T-helper 17 cell (primary cell): ENCODE measurements at regions not wholly inside any gene's neighbourhood (a gene's known extent, or its start where the extent isn't known, plus 50 kb on each side); places are given as distances from the start of the nearest gene placed in this dataset.
A peak's percentile ranks its signal among the peaks of the same experiment; 100 is the strongest.
"Not testable (repeated sequence)": the region's sequence is repeated elsewhere in the genome, so short reads cannot be mapped to it uniquely, and the experiment has no call there.

Experiments
- ATAC-seq: fragments of 150-1000 bp; cut with Tn5 transposase; 2 replicates; pipeline ENCODE4 v1.10.0; 2021; ENCODE audit warnings: mild to moderate bottlenecking, moderate library complexity
- DNase-seq, 3 donors: peaks; one replicate each; pipeline versions ENCODE4 v3.0.0 to v3.0.0-alpha.2; 2020 to 2021
- H3K9me3 ChIP-seq: one replicate; pipeline ENCODE4 v1.7.0; 2013; ENCODE audit warnings: low read length, mild to moderate bottlenecking; ENCODE audit not compliant: control insufficient read depth, poor library complexity, severe bottlenecking
- H3K27ac Mint-ChIP-seq: one replicate; pipeline ENCODE4 v1.8.0; 2022; ENCODE audit warnings: mild to moderate bottlenecking, moderate library complexity, mixed read lengths
- H3K27me3 Mint-ChIP-seq: one replicate; pipeline ENCODE4 v1.8.0; 2022; ENCODE audit warnings: mixed read lengths
- H3K36me3 Mint-ChIP-seq: one replicate; pipeline ENCODE4 v1.8.0; 2022; ENCODE audit warnings: low read depth, mixed read lengths
- H3K4me1 Mint-ChIP-seq: one replicate; pipeline ENCODE4 v1.8.0; 2022; ENCODE audit warnings: mild to moderate bottlenecking, mixed read lengths
- H3K4me3 Mint-ChIP-seq: one replicate; pipeline ENCODE4 v1.8.0; 2022; ENCODE audit warnings: mild to moderate bottlenecking, moderate library complexity, mixed read lengths

DNA sequence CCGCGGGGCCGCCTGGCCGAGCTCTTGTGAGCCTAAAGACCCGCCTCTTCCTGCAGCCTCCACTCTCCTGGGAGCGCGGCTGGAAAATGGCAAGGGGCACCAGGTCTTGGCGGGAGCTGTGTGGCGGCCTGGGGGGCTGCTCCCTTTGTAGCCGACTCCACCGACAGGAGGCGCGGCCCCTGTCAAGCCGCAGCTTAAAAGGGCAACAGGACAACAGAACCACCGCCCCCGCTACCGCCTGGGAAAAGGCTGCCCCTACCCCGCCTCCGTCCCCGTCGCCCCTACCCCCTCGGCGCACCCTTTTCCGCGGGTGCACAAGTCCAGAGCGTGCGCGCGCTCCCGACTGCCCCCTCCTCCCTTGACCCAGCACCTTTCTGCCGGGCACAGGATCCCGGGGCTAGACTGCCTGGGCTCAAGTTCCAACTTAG is 60.3 kb downstream of the GOLGA8K start:
- peak; percentile 18 for ATAC-seq
- H3K9me3 ChIP-seq, H3K4me1 Mint-ChIP-seq, H3K27me3 Mint-ChIP-seq, H3K27ac Mint-ChIP-seq, H3K36me3 Mint-ChIP-seq: not testable (repeated sequence)
- H3K4me3 Mint-ChIP-seq, result peak overlapping the region; percentile 19
- DNase-seq, result peak in 1 of 3 donors; percentile 7

DNA sequence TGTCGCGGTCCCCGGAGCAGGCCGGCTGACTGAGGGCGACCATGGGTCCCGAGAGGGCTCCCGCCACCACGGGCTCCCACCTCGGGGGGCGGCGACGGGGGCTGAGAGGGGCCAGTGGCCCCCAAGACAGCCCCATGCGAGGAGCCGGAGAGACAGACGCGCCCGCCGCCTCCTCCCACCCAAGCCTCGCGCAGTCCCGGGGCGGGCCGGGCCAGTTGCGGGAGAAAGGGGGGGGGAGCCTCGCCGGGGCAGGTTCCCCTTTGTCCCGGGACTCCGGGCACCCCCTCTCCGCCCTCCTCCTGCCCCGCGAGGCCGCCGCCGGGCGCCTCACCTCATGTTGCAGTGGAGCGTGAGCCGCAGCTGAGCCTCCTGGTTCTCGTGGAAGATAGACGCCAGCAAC is 60.8 kb downstream of the GOLGA8K start:
- H3K4me1 Mint-ChIP-seq, H3K4me3 Mint-ChIP-seq, H3K36me3 Mint-ChIP-seq, H3K27me3 Mint-ChIP-seq, H3K27ac Mint-ChIP-seq, H3K9me3 ChIP-seq, DNase-seq: not testable (repeated sequence)
- peak; percentile 14 for ATAC-seq

DNA sequence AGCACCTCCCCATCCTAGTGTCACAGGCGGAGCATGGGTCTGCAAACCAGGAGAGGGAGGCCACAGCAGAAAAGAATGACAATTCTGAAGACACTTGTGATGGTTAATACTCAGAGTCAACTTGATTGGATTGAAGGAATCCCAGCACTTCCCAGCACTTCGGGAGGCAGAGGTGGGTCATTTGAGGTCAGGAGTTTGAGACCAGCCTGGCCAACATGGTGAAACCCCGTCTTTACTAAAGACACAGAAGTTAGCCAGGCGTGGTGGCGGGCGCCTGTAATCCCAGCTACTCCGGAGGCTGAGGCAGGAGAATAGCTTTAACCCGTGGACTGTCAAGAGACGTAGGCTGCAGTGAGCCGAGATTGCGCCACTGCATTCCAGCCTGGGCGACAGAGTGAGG is 61.6 kb downstream of the GOLGA8K start:
- H3K27ac Mint-ChIP-seq, DNase-seq, H3K27me3 Mint-ChIP-seq, H3K4me1 Mint-ChIP-seq, ATAC-seq, H3K9me3 ChIP-seq, H3K36me3 Mint-ChIP-seq, H3K4me3 Mint-ChIP-seq: not testable (repeated sequence)

DNA sequence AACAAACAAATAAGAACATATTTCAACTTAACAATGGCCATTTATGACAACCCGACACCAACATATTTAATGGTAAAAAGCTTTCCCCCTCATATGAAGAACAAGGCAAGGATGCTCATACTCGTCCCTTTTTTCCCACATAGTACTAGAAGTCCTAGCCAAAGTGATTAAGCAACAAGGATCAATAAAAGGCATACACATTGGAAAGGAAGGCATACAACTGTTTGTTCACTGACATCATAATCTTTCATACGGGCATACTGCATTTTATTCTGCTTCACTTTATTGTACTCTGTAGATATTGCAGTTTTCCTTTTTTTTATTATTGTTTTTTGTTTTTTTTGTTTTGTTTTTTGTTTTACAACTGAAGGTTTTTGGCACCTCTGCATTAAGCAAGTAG is 66.3 kb downstream of the GOLGA8K start:
- H3K4me3 Mint-ChIP-seq, ATAC-seq, H3K36me3 Mint-ChIP-seq, DNase-seq, H3K27me3 Mint-ChIP-seq, H3K27ac Mint-ChIP-seq, H3K9me3 ChIP-seq, H3K4me1 Mint-ChIP-seq: not testable (repeated sequence)

DNA sequence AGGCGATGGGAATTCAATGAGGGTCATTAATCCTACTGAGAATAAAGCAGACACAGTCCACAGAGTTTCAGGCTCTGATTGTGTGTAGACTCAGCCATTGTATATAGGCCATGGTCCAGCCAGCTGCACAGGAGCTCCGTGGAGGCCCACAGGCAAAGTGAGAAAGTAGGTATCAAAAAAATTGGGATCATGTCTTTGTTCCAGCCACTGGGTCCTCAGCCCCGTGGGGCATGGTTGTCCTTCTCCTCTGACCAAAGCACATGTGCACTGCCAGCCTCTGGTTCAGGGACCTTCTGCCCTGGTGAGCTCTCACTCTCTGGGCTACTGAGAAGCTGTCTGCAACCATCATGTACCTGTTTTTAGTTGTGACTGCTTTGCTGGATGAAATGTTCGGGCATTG is 79.7 kb downstream of the GOLGA8K start:
- DNase-seq, ATAC-seq, H3K4me1 Mint-ChIP-seq, H3K36me3 Mint-ChIP-seq, H3K27ac Mint-ChIP-seq, H3K27me3 Mint-ChIP-seq, H3K9me3 ChIP-seq, H3K4me3 Mint-ChIP-seq: not testable (repeated sequence)

DNA sequence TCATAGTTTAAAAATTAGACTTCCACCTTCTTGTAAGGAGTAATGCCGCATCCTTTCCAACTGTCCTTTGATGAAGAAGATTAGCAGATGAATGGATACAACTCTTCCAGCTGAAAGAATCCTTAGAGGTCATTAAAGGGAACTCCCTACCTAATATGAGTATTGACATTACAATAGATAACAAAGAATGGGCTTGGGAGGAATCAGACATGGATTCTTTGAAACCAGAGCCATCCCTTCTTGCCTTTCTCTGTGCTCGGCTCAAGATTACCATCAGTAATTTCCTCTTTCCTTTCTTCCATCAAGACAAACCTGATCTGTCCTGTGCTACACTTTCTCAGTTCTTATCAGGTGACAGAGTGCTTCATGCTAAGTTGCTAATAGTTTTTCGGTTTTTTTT is 83.8 kb downstream of the GOLGA8K start:
- not testable (repeated sequence) for H3K27ac Mint-ChIP-seq, DNase-seq, H3K4me1 Mint-ChIP-seq, H3K27me3 Mint-ChIP-seq, H3K9me3 ChIP-seq, H3K36me3 Mint-ChIP-seq, ATAC-seq, H3K4me3 Mint-ChIP-seq

DNA sequence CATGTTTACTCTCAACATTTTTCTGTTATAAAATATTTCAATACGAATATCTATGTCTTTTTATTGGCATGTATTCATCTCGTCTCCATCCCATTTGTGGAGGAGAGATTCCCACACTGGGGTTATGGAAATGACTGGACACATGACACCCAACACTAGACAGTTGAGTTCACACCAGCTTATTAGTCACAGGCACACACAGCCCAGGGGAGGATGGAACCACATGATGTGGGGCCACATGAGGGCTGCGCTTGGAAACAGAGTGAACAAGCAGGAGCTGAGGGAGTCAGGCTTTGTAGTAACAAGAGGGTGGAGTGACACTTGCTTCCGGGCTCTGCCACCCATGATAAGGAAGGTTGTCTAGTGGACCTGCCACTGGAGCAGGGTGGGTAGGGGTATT is 86.6 kb downstream of the GOLGA8K start:
- H3K27ac Mint-ChIP-seq, H3K9me3 ChIP-seq, H3K4me1 Mint-ChIP-seq, H3K27me3 Mint-ChIP-seq, DNase-seq, ATAC-seq, H3K36me3 Mint-ChIP-seq, H3K4me3 Mint-ChIP-seq: not testable (repeated sequence)

DNA sequence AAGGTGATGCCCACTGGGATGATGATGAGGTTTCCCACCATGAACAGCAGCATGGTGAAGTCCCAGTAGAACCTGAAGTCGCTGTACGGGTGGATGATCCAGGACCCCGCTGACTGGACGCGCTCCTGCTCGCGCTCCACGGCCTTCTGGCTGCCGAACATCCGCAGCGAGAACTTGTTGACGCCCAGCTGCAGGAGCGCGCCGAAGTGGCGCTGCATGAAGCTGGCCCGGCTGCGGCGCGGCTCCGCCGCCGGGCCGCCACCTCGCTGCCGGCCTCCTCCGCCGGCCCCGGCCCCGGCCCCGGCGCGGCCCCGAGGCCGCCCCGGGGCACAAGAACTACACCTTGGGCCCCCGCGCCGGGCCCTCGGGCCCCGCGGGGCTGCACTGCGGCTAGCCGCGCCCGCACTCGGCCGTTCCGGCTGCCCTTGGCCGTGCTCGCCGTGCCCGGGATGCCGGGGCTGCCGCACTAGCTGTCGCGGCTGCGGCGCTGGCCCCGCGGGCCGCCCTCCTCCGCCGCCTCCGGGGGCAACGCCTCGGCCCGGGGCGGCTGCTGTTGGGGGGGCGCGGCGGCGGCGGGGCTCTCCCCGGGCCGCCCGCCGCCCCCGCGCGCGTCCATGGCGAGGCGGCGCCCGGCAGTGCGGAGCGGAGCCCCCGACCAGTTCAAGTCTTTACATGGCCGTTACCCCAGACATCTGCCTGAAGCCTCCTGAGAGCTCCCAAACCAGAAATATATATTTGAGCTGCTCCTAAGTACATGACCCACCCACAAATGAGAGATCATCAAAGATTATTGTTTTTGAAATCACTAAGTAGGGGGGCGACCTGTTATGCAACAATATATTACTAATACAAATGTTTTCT is 87.8 kb downstream of the GOLGA8K start:
- H3K9me3 ChIP-seq, H3K36me3 Mint-ChIP-seq, H3K27ac Mint-ChIP-seq, H3K27me3 Mint-ChIP-seq, H3K4me1 Mint-ChIP-seq, DNase-seq, H3K4me3 Mint-ChIP-seq: not testable (repeated sequence)
- peak; percentile 52 for ATAC-seq

DNA sequence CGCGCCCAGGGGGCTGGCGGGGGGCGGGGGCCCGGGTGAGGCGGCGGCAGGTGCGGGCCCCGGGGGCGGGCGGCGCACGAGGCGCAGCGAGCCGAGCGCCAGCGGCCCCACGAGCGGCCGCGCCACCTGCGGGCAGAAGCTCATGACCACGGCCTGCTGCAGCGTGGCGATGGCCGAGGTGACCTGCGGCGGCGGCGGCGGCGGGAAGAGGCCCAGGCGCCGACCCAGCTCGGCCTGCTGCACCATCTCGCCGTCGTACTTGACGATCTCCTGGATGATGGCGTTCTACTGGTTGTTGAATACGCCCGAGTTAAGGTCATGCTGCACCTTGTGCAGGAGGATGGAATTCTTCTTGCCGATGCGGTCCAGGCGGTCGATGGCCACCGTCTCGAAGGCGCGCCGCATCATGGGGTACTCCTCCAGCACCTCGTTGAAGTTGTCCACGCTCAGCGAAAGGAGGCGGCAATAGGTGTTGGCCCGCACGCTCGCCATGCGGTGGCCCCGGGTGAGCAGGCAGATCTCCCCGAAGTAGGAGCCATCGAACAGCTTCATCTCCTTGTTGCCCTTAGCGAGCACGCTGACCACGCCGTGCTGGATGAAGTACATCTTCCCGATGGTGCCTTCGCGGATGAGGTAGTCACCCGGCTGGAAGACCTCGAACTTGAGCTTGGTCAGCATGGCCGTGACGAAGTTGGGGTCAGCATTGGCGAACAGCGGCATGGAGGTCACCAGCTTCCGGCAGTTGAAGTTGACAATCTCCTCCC is 89.5 kb downstream of the GOLGA8K start:
- H3K27me3 Mint-ChIP-seq, H3K4me3 Mint-ChIP-seq, ATAC-seq, H3K27ac Mint-ChIP-seq, DNase-seq, H3K4me1 Mint-ChIP-seq, H3K9me3 ChIP-seq, H3K36me3 Mint-ChIP-seq: not testable (repeated sequence)

DNA sequence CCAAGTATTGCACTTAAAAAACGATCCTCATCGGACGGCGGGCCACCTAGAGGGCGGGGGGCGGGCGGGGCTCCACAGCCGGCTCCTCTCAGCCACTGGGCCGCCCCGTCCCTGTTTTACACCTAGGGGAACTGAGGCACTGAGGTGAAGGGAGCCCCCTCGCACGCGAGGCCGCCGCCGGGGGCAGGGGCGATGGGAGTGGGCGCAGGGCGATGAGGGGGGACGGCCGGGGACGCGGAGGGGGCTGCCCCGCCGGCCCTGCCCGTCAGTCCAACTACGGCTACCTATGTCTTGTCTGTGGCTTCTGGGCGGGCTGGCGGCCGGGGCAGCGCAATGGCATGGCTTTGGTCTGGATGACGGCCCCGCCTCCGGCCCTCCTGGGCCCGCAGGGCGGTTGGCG is 90.4 kb downstream of the GOLGA8K start:
- not testable (repeated sequence) for ATAC-seq, H3K27me3 Mint-ChIP-seq, H3K9me3 ChIP-seq, H3K4me1 Mint-ChIP-seq, H3K36me3 Mint-ChIP-seq, DNase-seq, H3K27ac Mint-ChIP-seq, H3K4me3 Mint-ChIP-seq

DNA sequence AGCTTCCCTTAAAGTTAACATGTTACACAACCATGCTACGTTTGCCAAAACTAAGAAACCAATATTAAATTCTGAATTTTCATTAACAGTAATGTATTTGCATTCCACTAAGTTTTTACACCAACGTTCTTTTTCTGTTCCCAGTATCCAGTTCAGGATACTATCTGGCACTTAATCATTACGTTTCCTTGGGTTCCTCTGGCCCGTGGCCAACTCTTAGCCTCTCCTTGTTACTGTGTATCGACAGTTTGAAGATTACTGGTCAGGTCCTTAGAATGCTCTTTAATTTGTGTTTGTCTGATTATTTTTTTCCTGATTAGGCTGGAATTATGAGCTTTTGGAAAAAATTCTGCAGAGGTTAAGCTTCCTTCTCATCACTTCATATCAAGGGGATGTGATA is 95.5 kb downstream of the GOLGA8K start:
- DNase-seq, H3K4me1 Mint-ChIP-seq, H3K36me3 Mint-ChIP-seq, H3K27me3 Mint-ChIP-seq, ATAC-seq, H3K9me3 ChIP-seq, H3K4me3 Mint-ChIP-seq, H3K27ac Mint-ChIP-seq: not testable (repeated sequence)

DNA sequence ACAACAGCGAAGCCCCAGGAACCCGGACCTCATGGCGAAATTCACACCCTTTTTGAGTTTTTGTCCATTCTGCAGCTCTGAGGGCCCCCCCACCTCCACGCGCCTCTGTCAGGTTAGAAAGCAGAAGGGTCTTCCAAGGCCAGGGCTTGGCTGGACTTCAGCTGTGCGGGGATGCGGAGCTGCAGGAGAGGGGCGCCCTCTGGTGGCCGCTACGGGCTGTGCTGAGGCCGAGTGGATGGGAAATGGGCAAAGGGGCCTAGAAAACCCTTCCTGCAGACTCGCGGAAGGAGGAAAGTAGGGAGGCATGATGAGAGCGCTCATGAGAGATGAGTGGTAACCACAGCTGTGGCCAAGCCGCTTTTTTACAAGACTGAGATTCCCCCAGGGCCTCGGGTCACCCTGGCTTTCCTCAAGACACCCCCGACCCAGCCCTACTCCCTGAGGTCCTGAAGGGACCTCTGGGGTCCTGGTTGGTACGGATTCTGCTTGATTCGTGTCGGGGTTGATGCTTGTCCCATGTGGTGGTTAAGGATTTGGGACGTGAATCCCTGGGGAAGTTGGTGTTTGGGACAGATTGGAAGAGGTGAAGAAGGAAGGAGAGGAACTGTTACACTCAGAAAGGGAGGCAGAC is 126.8 kb downstream of the GOLGA8K start:
- H3K27ac Mint-ChIP-seq, DNase-seq, H3K27me3 Mint-ChIP-seq, H3K4me3 Mint-ChIP-seq, H3K9me3 ChIP-seq, H3K36me3 Mint-ChIP-seq, H3K4me1 Mint-ChIP-seq: not testable (repeated sequence)
- ATAC-seq, result peak; percentile 76

DNA sequence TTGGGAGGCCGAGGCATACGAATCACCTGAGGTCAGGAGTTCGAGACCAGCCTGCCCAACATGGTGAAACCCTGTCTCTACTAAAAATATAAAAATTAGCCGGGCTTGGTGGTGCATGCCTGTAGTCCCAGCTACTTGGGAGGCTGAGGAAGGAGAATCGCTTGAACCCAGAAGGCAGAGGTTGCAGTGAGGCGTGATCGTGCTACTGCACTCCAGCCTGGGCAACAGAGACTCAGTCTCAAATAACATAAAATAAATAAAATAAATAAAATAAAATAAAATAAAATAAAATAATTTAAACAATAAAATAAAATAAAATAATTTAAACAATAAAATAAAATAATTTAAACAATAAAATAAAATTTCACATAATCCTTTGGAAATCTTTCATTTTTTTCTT is 149.1 kb downstream of the GOLGA8K start:
- not testable (repeated sequence) for DNase-seq, H3K4me1 Mint-ChIP-seq, H3K27ac Mint-ChIP-seq, H3K9me3 ChIP-seq, H3K36me3 Mint-ChIP-seq, H3K4me3 Mint-ChIP-seq, H3K27me3 Mint-ChIP-seq, ATAC-seq
